ENCODE measurements at regions not wholly inside any gene's neighbourhood (a gene's known extent, or its start where the extent isn't known, plus 50 kb on each side); places are given as distances from the start of the nearest gene placed in this dataset.

- no peak for ATAC-seq
- TF ChIP-seq RARB (CRISPR knock-in tag; IDR thresholded peaks at IDR 0.05) (no peak), ZC3H10 (CRISPR knock-in tag; IDR thresholded peaks at IDR 0.05) (no peak), TCF4 (CRISPR knock-in tag; IDR thresholded peaks at IDR 0.05; ENCODE audit: borderline replicate concordance) (no peak), CSDC2 (CRISPR knock-in tag; IDR thresholded peaks at IDR 0.05) (no peak), PPARA (CRISPR knock-in tag; IDR thresholded peaks at IDR 0.05; ENCODE audit: borderline replicate concordance) (no peak), SNAI2 (CRISPR knock-in tag; IDR thresholded peaks at IDR 0.05) (no peak), ZFP30 (CRISPR knock-in tag; IDR thresholded peaks at IDR 0.05) (no peak), OSR1 (CRISPR knock-in tag; IDR thresholded peaks at IDR 0.05) (no peak), GLIS3 (CRISPR knock-in tag; IDR thresholded peaks at IDR 0.05) (no peak), POU6F1 (CRISPR knock-in tag; IDR thresholded peaks at IDR 0.05; ENCODE audit: borderline replicate concordance, low read depth) (no peak), ISL1 (CRISPR knock-in tag; IDR thresholded peaks at IDR 0.05) (no peak), ZNF70 (CRISPR knock-in tag; IDR thresholded peaks at IDR 0.05) (no peak), TSHZ2 (CRISPR knock-in tag; IDR thresholded peaks at IDR 0.05) (no peak)
Observed at GRCh38 chr12:33794954-33795353, 227.3 kb upstream of the ALG10 start.

- TF ChIP-seq ZFP3 (CRISPR knock-in tag; IDR thresholded peaks at IDR 0.05), result no peak
- TF ChIP-seq ARNTL (CRISPR knock-in tag; IDR thresholded peaks at IDR 0.05; ENCODE audit: borderline replicate concordance, low read depth), result no peak
- TF ChIP-seq ZFP30 (CRISPR knock-in tag; IDR thresholded peaks at IDR 0.05), result no peak
- TF ChIP-seq GLIS3 (CRISPR knock-in tag; IDR thresholded peaks at IDR 0.05), result no peak
- no peak for TF ChIP-seq BACH2 (CRISPR knock-in tag; IDR thresholded peaks at IDR 0.05; ENCODE audit: borderline replicate concordance)
- TF ChIP-seq ZNF565 (CRISPR knock-in tag; conservative IDR thresholded peaks at IDR 0.05; ENCODE audit: low read depth), result no peak
- no peak for TF ChIP-seq ZC3H10 (CRISPR knock-in tag; IDR thresholded peaks at IDR 0.05)
- no peak for TF ChIP-seq ISL1 (CRISPR knock-in tag; IDR thresholded peaks at IDR 0.05)
- no peak for TF ChIP-seq TSHZ2 (CRISPR knock-in tag; IDR thresholded peaks at IDR 0.05)
- no peak for TF ChIP-seq ESRRG (CRISPR knock-in tag; IDR thresholded peaks at IDR 0.05)
- no peak for TF ChIP-seq SNAI2 (CRISPR knock-in tag; IDR thresholded peaks at IDR 0.05)
- no peak for TF ChIP-seq TOX (CRISPR knock-in tag; IDR thresholded peaks at IDR 0.05; ENCODE audit: borderline replicate concordance)
- no peak for TF ChIP-seq RARB (CRISPR knock-in tag; IDR thresholded peaks at IDR 0.05)
- TF ChIP-seq ZNF70 (CRISPR knock-in tag; IDR thresholded peaks at IDR 0.05), result no peak
- no peak for TF ChIP-seq PPARA (CRISPR knock-in tag; IDR thresholded peaks at IDR 0.05; ENCODE audit: borderline replicate concordance)
- no peak for TF ChIP-seq POU6F1 (CRISPR knock-in tag; IDR thresholded peaks at IDR 0.05; ENCODE audit: borderline replicate concordance, low read depth)
- TF ChIP-seq CSRNP3 (CRISPR knock-in tag; IDR thresholded peaks at IDR 0.05), result no peak
- TF ChIP-seq PATZ1 (CRISPR knock-in tag; IDR thresholded peaks at IDR 0.05; ENCODE audit: borderline replicate concordance), result no peak
- TF ChIP-seq CREB5 (CRISPR knock-in tag; IDR thresholded peaks at IDR 0.05; ENCODE audit: low read depth), result no peak
- TF ChIP-seq ZNF8 (CRISPR knock-in tag; IDR thresholded peaks at IDR 0.05), result no peak
- no peak for ATAC-seq
Observed at GRCh38 chr12:33795536-33795935, 226.8 kb upstream of the ALG10 start.
